H9 (cell line): ENCODE measurements at regions not wholly inside any gene's neighbourhood (a gene's known extent, or its start where the extent isn't known, plus 50 kb on each side); places are given as distances from the start of the nearest gene placed in this dataset.
"Not testable (repeated sequence)": the region's sequence is repeated elsewhere in the genome, so short reads cannot be mapped to it uniquely, and the experiment has no call there.

ENCODE experiments used
- DNase-seq: peaks from one replicate; pipeline ENCODE4 v3.0.0-alpha.2; 2017
- H2AFZ ChIP-seq: one replicate; pipeline ENCODE4 v1.6.1; 2013; ENCODE audit warnings: mild to moderate bottlenecking, low read length, control low read depth, moderate library complexity
- H2AK5ac ChIP-seq: 2 replicates; pipeline ENCODE4 v1.6.1; 2013; ENCODE audit warnings: low read length, control low read depth, mixed read lengths; ENCODE audit not compliant: insufficient read length
- H2BK120ac ChIP-seq: one replicate; pipeline ENCODE4 v1.6.1; 2013; ENCODE audit warnings: low read depth, mild to moderate bottlenecking, low read length, control low read depth, inconsistent platforms; ENCODE audit not compliant: poor library complexity, severe bottlenecking
- H2BK12ac ChIP-seq: 2 replicates; pipeline ENCODE4 v1.6.1; 2013; ENCODE audit warnings: low read length, control low read depth, mixed read lengths, low read depth; ENCODE audit not compliant: insufficient read length
- H2BK15ac ChIP-seq: 2 replicates; pipeline ENCODE4 v1.6.1; 2013; ENCODE audit warnings: low read depth, low read length, control low read depth
- H2BK20ac ChIP-seq: one replicate; pipeline ENCODE4 v1.6.1; 2013; ENCODE audit warnings: low read depth, mild to moderate bottlenecking, low read length, control low read depth, inconsistent platforms; ENCODE audit not compliant: poor library complexity, severe bottlenecking
- H2BK5ac ChIP-seq: 2 replicates; pipeline ENCODE4 v1.6.1; 2013; ENCODE audit warnings: low read length, control low read depth, mixed read lengths; ENCODE audit not compliant: insufficient read length
- H3K14ac ChIP-seq: 2 replicates; pipeline ENCODE4 v1.6.1; 2013; ENCODE audit warnings: low read length, control low read depth; ENCODE audit not compliant: insufficient read depth
- H3K18ac ChIP-seq: 2 replicates; pipeline ENCODE4 v1.6.1; 2013; ENCODE audit warnings: low read depth, mild to moderate bottlenecking, mixed read lengths, low read length, control low read depth; ENCODE audit not compliant: insufficient read length
- H3K23ac ChIP-seq: 2 replicates; pipeline ENCODE4 v1.6.1; 2013; ENCODE audit warnings: low read length, control low read depth, mixed read lengths, low read depth; ENCODE audit not compliant: insufficient read length
- H3K23me2 ChIP-seq: 2 replicates; pipeline ENCODE4 v1.6.1; 2013; ENCODE audit warnings: low read depth, mild to moderate bottlenecking, mixed read lengths, low read length, control low read depth; ENCODE audit not compliant: insufficient read length, poor library complexity, severe bottlenecking
- H3K27ac ChIP-seq: 2 replicates; pipeline ENCODE4 v1.5.1; 2013; ENCODE audit warnings: low read length, control low read depth, mixed read lengths, low read depth; ENCODE audit not compliant: insufficient read length
- H3K27me3 ChIP-seq: 2 replicates; pipeline ENCODE4 v1.6.1; 2013; ENCODE audit warnings: low read length, control low read depth, inconsistent platforms; ENCODE audit not compliant: insufficient read depth
- H3K4ac ChIP-seq: 2 replicates; pipeline ENCODE4 v1.6.1; 2013; ENCODE audit warnings: low read depth, mild to moderate bottlenecking, control low read depth, inconsistent platforms, low read length, moderate library complexity
- H3K4me1 ChIP-seq: 2 replicates; pipeline ENCODE4 v1.6.1; 2013; ENCODE audit warnings: low read length, control low read depth, inconsistent platforms; ENCODE audit not compliant: insufficient read depth
- H3K4me2 ChIP-seq: 2 replicates; pipeline ENCODE4 v1.6.1; 2013; ENCODE audit warnings: low read length, control low read depth, mixed read lengths; ENCODE audit not compliant: insufficient read length, insufficient read depth
- H3K56ac ChIP-seq: 2 replicates; pipeline ENCODE4 v1.6.1; 2013; ENCODE audit warnings: low read depth, mild to moderate bottlenecking, mixed read lengths, low read length, control low read depth; ENCODE audit not compliant: insufficient read length
- H3K79me1 ChIP-seq: 2 replicates; pipeline ENCODE4 v1.6.1; 2013; ENCODE audit warnings: low read depth, mild to moderate bottlenecking, moderate library complexity, low read length, control low read depth, inconsistent platforms; ENCODE audit not compliant: insufficient read depth, poor library complexity, severe bottlenecking
- H3K79me2 ChIP-seq: 2 replicates; pipeline ENCODE4 v1.6.1; 2013; ENCODE audit warnings: low read length, control low read depth, inconsistent platforms; ENCODE audit not compliant: insufficient read depth
- H3K9ac ChIP-seq: 2 replicates; pipeline ENCODE4 v1.6.1; 2013; ENCODE audit warnings: low read length, control low read depth, mixed read lengths; ENCODE audit not compliant: insufficient read length; ENCODE audit errors: extremely low read depth
- H3K9me3 ChIP-seq: one replicate; pipeline ENCODE4 v1.6.1; 2013; ENCODE audit warnings: low read depth, low read length, inconsistent platforms; ENCODE audit not compliant: control insufficient read depth
- H3T11ph ChIP-seq: one replicate; pipeline ENCODE4 v1.6.1; 2013; ENCODE audit warnings: mild to moderate bottlenecking, low read length, control low read depth, inconsistent platforms
- H4K20me1 ChIP-seq: one replicate; pipeline ENCODE4 v1.6.1; 2013; ENCODE audit not compliant: control insufficient read depth, insufficient read length, insufficient read depth
- H4K5ac ChIP-seq: 2 replicates; pipeline ENCODE4 v1.6.1; 2013; ENCODE audit warnings: low read depth, mild to moderate bottlenecking, mixed read lengths, low read length, control low read depth; ENCODE audit not compliant: insufficient read length
- H4K8ac ChIP-seq: replicated peaks from 2 replicates; pipeline ENCODE4 v1.6.1; 2013; ENCODE audit warnings: low read length, control low read depth, mixed read lengths, low read depth; ENCODE audit not compliant: insufficient read length
- H4K91ac ChIP-seq: 2 replicates; pipeline ENCODE4 v1.6.1; 2013; ENCODE audit warnings: low read depth, mild to moderate bottlenecking, moderate library complexity, mixed read lengths, low read length, control low read depth; ENCODE audit not compliant: insufficient read length
- H3K27ac Mint-ChIP-seq, 3 experiments: 2 replicates in 2 of 3; 3 replicates in 1 of 3; pipeline ENCODE4 v1.8.0; 2020 to 2021; ENCODE audit warnings: mixed read lengths in 3 of 3, mild to moderate bottlenecking in 1 of 3, moderate library complexity in 1 of 3
- H3K27me3 Mint-ChIP-seq: 2 replicates; pipeline ENCODE4 v1.8.0; 2021; ENCODE audit warnings: low read depth, mild to moderate bottlenecking, moderate library complexity, mixed read lengths
- H3K36me3 Mint-ChIP-seq, 3 experiments: 2 replicates in 2 of 3; 3 replicates in 1 of 3; pipeline ENCODE4 v1.8.0; 2020 to 2021; ENCODE audit warnings: low read depth in 3 of 3, mixed read lengths in 3 of 3; ENCODE audit not compliant: insufficient read depth in 1 of 3
- H3K4me1 Mint-ChIP-seq, 2 experiments: 2 replicates each; pipeline ENCODE4 v1.8.0; 2020; ENCODE audit warnings: mixed read lengths in 2 of 2
- H3K4me3 Mint-ChIP-seq, 2 experiments: 2 replicates in 1 of 2; 3 replicates in 1 of 2; pipeline ENCODE4 v1.8.0; 2020 to 2021; ENCODE audit warnings: mild to moderate bottlenecking in 2 of 2, mixed read lengths in 2 of 2, moderate library complexity in 1 of 2
- H3K9me3 Mint-ChIP-seq, 2 experiments: 2 replicates in 1 of 2; 3 replicates in 1 of 2; pipeline ENCODE4 v1.8.0; 2020; ENCODE audit warnings: mild to moderate bottlenecking in 2 of 2, mixed read lengths in 2 of 2, moderate library complexity in 1 of 2
- WGBS: extraction: QIAGEN DNeasy Blood & Tissue Kit; methylation state at CpG from one replicate; pipeline ENCODE4 v1.1.7; 2013; ENCODE audit warnings: missing lambda C conversion rate, low lambda C conversion rate, mixed read lengths; ENCODE audit not compliant: insufficient read length; ENCODE audit errors: extremely low coverage; 5-methylcytosine and 5-hydroxymethylcytosine counted together

GRCh38 chr11:49390362-49390761 lies 182.0 kb upstream of the FOLH1 start:
- not testable (repeated sequence) for H3K79me2 ChIP-seq, H2AFZ ChIP-seq, H3K9ac ChIP-seq, H3K9me3 ChIP-seq, H4K91ac ChIP-seq, H2BK12ac ChIP-seq, H3K4ac ChIP-seq, H3K27ac Mint-ChIP-seq, H3K4me1 Mint-ChIP-seq, H2BK120ac ChIP-seq, H3K14ac ChIP-seq, H4K20me1 ChIP-seq, H3T11ph ChIP-seq, H3K27me3 ChIP-seq, H2BK20ac ChIP-seq, H3K4me1 ChIP-seq, H4K5ac ChIP-seq, H3K27ac ChIP-seq, H3K23me2 ChIP-seq, H3K79me1 ChIP-seq, H3K18ac ChIP-seq, H4K8ac ChIP-seq, H3K23ac ChIP-seq, H3K36me3 Mint-ChIP-seq, H2BK5ac ChIP-seq, H3K4me2 ChIP-seq, DNase-seq, H3K4me3 Mint-ChIP-seq, H2AK5ac ChIP-seq, H3K27me3 Mint-ChIP-seq, H2BK15ac ChIP-seq, H3K56ac ChIP-seq
- WGBS, result no CpG with 5 or more reads among the region's 5 CpGs
- peaks cover 16 to 61% of the 10 kb centered on the region in 2 experiments for H3K9me3 Mint-ChIP-seq

- H3K4me1 Mint-ChIP-seq, H3K79me2 ChIP-seq, H3K9ac ChIP-seq, H3K18ac ChIP-seq, H3K27ac Mint-ChIP-seq, DNase-seq, H3K23me2 ChIP-seq, H3K56ac ChIP-seq, H4K91ac ChIP-seq, H3K27ac ChIP-seq, H2BK12ac ChIP-seq, H3K4me3 Mint-ChIP-seq, H3K23ac ChIP-seq, H3K4me2 ChIP-seq, H2BK15ac ChIP-seq, H3K4me1 ChIP-seq, H3K79me1 ChIP-seq, H3K9me3 ChIP-seq, H3K4ac ChIP-seq, H3K36me3 Mint-ChIP-seq, H4K20me1 ChIP-seq, H2AK5ac ChIP-seq, H3T11ph ChIP-seq, H4K5ac ChIP-seq, H4K8ac ChIP-seq, H3K27me3 ChIP-seq, H2AFZ ChIP-seq, H3K14ac ChIP-seq, H2BK5ac ChIP-seq, H2BK20ac ChIP-seq, H2BK120ac ChIP-seq, H3K27me3 Mint-ChIP-seq: not testable (repeated sequence)
- no CpG with 5 or more reads among the region's 3 CpGs for WGBS
- H3K9me3 Mint-ChIP-seq, result peaks cover 18 to 59% of the 10 kb centered on the region in 2 experiments
Observed at GRCh38 chr11:49389149-49389548, 180.7 kb upstream of the FOLH1 start.
